T-helper 1 cell (primary cell): ENCODE measurements at regions not wholly inside any gene's neighbourhood (a gene's known extent, or its start where the extent isn't known, plus 50 kb on each side); places are given as distances from the start of the nearest gene placed in this dataset.

Experiments
- DNase-seq, 5 donors: peaks; one replicate each; pipeline ENCODE4 v3.0.0-alpha.2; 2012 to 2020

GRCh38 chr10:6920072-6921019 is 340.3 kb upstream of the PRKCQ start:
- peak; percentile 30 to 75 (median 57) for DNase-seq

- DNase-seq = no peak
Observed at GRCh38 chr10:6919077-6919476, 339.0 kb upstream of the PRKCQ start.

- peak; percentile 23 to 66 (median 51) for DNase-seq
Observed at GRCh38 chr10:6918305-6918704, 338.2 kb upstream of the PRKCQ start.

- no peak for DNase-seq
Observed at GRCh38 chr10:6917125-6917524, 337.0 kb upstream of the PRKCQ start.

GRCh38 chr10:6916601-6917000 is 336.5 kb upstream of the PRKCQ start:
- no peak for DNase-seq

GRCh38 chr10:6915307-6915706 is 335.2 kb upstream of the PRKCQ start:
- no peak for DNase-seq

GRCh38 chr10:6912929-6913328 is 332.9 kb upstream of the PRKCQ start:
- no peak for DNase-seq

- DNase-seq = peak in 1 of 5 donors; percentile 32
Observed at GRCh38 chr10:6912424-6912823, 332.3 kb upstream of the PRKCQ start.

GRCh38 chr10:6912021-6912420 is 331.9 kb upstream of the PRKCQ start:
- no peak for DNase-seq

GRCh38 chr10:6909905-6910560 is 330.0 kb upstream of the PRKCQ start:
- DNase-seq = no peak

- no peak for DNase-seq
Observed at GRCh38 chr10:6907877-6908530, 327.9 kb upstream of the PRKCQ start.

GRCh38 chr10:6894405-6894804 is 314.3 kb upstream of the PRKCQ start:
- no peak for DNase-seq

- DNase-seq = no peak
Observed at GRCh38 chr10:6892864-6893263, 312.8 kb upstream of the PRKCQ start.

- no peak for DNase-seq
Observed at GRCh38 chr10:6891924-6892323, 311.8 kb upstream of the PRKCQ start.

GRCh38 chr10:6889718-6890117 is 309.6 kb upstream of the PRKCQ start:
- DNase-seq = no peak

GRCh38 chr10:6888434-6888833 is 308.4 kb upstream of the PRKCQ start:
- DNase-seq = no peak

GRCh38 chr10:6885284-6885683 is 305.2 kb upstream of the PRKCQ start:
- DNase-seq = no peak

- DNase-seq = no peak
Observed at GRCh38 chr10:6881987-6882386, 301.9 kb upstream of the PRKCQ start.

GRCh38 chr10:6877722-6878392 is 297.8 kb upstream of the PRKCQ start:
- no peak for DNase-seq

GRCh38 chr10:6877336-6877721 is 297.3 kb upstream of the PRKCQ start:
- DNase-seq = no peak

GRCh38 chr10:6875269-6875865 is 295.3 kb upstream of the PRKCQ start:
- DNase-seq = no peak

GRCh38 chr10:6871128-6871527 is 291.1 kb upstream of the PRKCQ start:
- no peak for DNase-seq
